Bronchial epithelial cell (primary cell): ENCODE measurements at regions not wholly inside any gene's neighbourhood (a gene's known extent, or its start where the extent isn't known, plus 50 kb on each side); places are given as distances from the start of the nearest gene placed in this dataset.

Source experiments
- DNase-seq: peaks from one replicate; pipeline ENCODE4 v3.0.0-alpha.2; 2010; ENCODE audit warnings: low read depth
- FAIRE-seq: peaks from 2 replicates; lab custom pipeline; 2011; peaks lifted over from hg19 to GRCh38; lab: Jason Lieb, UNC
- H3K27me3 ChIP-seq: 2 replicates; pipeline ENCODE4 v1.5.1; 2011; ENCODE audit warnings: low read length; ENCODE audit not compliant: control insufficient read depth, insufficient read depth
- H3K36me3 ChIP-seq: 2 replicates; pipeline ENCODE4 v1.5.1; 2011; ENCODE audit warnings: low read length; ENCODE audit not compliant: control insufficient read depth, insufficient read depth
- H3K4me3 ChIP-seq: 2 replicates; pipeline ENCODE4 v1.5.1; 2011; ENCODE audit warnings: mild to moderate bottlenecking, low read depth, low read length, control low read depth
- CTCF ChIP-seq: IDR thresholded peaks from 2 replicates; pipeline ENCODE4 v1.5.1; 2011; ENCODE audit warnings: mild to moderate bottlenecking, moderate library complexity, low read length, control low read depth, inconsistent platforms; ENCODE audit not compliant: insufficient read depth, severe bottlenecking

DNA sequence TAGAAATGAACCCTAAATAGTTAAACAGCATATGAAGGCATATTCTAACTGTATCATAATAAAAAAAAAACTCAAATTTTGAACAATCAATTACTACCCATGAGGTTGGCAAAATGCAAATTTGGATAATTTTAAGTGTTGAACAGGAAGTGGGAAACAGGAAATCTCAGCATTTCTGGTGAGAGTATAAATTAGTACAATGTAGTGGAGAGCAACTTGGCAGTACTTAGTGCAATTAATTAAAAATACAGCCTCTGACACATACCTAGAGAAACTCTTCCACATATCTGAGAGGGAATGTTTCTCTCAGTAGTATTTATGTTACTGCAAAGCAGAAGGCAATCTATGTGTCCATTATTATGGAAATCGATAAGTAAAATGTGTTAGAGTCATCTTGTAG is 96.8 kb downstream of the TUSC7 start:
- Histone ChIP-seq H3K27me3 (no peaks in the 10 kb centered on the region), H3K4me3 (no peak overlapping the region), H3K36me3 (no peaks in the 10 kb centered on the region)
- no peak for FAIRE-seq
- no peak for DNase-seq
- no peak for TF ChIP-seq CTCF

GRCh38 chr3:116808725-116809124 is 99.1 kb downstream of the TUSC7 start:
- FAIRE-seq (no peak), DNase-seq (no peak)
- Histone ChIP-seq H3K4me3 (no peak overlapping the region), H3K36me3 (no peaks in the 10 kb centered on the region), H3K27me3 (no peaks in the 10 kb centered on the region)
- TF ChIP-seq CTCF = no peak

DNA sequence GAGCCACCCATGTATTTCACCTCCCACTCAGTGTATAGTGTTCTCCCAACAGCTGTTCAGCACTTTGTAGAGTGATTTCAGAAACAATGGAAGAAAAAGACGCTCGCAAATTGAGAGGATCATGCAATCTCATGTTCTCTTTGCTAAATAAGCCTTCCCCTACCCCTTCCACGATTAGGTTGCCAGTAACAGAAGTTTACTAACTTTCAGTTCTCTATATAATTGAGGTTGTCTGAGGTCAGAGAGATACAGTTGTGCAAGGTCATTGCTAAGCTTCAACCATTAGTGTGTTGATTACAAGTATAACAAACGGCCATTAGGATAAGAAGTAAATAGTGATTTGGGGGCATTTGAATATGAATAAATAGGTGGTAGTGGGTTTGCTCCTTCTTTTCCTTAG is 99.6 kb downstream of the TUSC7 start:
- no peak for TF ChIP-seq CTCF
- Histone ChIP-seq H3K27me3 (no peaks in the 10 kb centered on the region), H3K4me3 (no peak overlapping the region), H3K36me3 (no peaks in the 10 kb centered on the region)
- DNase-seq (no peak), FAIRE-seq (no peak)

- no peaks in the 10 kb centered on the region for H3K27me3 ChIP-seq
- no peaks in the 10 kb centered on the region for H3K36me3 ChIP-seq
- TF ChIP-seq CTCF = no peak
- H3K4me3 ChIP-seq = no peak overlapping the region
- no peak for DNase-seq
- peak; percentile 36 for FAIRE-seq
Measured at GRCh38 chr3:116811754-116812153, 102.2 kb downstream of the TUSC7 start.

DNA sequence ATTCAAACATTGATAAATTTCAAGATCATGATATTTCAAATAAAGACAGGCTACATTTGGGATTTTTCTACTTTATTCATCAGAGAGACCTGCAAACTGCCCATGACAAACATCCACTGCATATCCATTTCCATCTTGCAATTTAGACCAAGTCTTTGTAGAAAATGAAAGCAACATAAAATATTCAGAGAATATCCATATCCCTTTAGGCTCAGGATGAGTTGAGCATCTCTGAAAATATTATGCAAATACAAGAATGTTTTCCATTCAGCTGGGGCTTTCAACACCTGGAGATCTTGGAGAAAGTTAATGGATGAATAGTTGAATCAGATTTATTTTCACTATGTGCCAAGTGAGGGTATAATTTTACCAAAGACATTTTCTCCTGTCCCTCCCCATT is 103.4 kb downstream of the TUSC7 start:
- Histone ChIP-seq H3K36me3 (no peaks in the 10 kb centered on the region), H3K27me3 (no peaks in the 10 kb centered on the region), H3K4me3 (no peak overlapping the region)
- DNase-seq (no peak), FAIRE-seq (no peak)
- no peak for TF ChIP-seq CTCF

DNA sequence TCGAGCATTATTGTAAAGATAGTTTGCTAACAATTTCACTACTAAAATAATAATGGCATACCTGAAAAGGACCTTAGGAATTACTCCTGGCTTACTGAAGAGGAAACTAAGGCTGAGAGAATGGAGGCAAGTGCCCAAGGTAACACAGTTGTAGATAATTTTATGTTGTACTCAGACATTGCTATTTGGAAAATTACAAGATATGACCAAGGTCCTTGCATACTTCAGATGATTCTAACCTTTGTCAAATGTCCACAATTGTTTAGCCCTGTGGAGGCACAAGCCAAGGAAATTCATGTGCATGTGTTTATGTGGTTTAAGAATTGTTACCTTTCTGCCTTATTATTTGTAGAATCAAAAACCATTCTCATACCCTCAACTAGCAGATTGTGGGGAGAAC is 105.7 kb downstream of the TUSC7 start:
- H3K27me3 ChIP-seq = no peaks in the 10 kb centered on the region
- H3K4me3 ChIP-seq = no peak overlapping the region
- TF ChIP-seq CTCF = no peak
- DNase-seq = no peak
- H3K36me3 ChIP-seq = no peaks in the 10 kb centered on the region
- no peak for FAIRE-seq
